Osteocyte (in vitro differentiated cells): ENCODE measurements at regions not wholly inside any gene's neighbourhood (a gene's known extent, or its start where the extent isn't known, plus 50 kb on each side); places are given as distances from the start of the nearest gene placed in this dataset.

ENCODE experiments used
- DNase-seq: peaks from one replicate; pipeline ENCODE4 v3.0.0; 2021; ENCODE audit warnings: mixed read lengths; ENCODE audit not compliant: unreplicated experiment; ENCODE audit errors: extremely low spot score
- H3K27ac Mint-ChIP-seq: one replicate; pipeline ENCODE4 v1.8.0; 2021; ENCODE audit warnings: mild to moderate bottlenecking, mixed read lengths; ENCODE audit not compliant: unreplicated experiment
- H3K27me3 Mint-ChIP-seq: one replicate; pipeline ENCODE4 v1.8.0; 2021; ENCODE audit warnings: mixed read lengths; ENCODE audit not compliant: unreplicated experiment
- H3K36me3 Mint-ChIP-seq: one replicate; pipeline ENCODE4 v1.8.0; 2021; ENCODE audit warnings: mixed read lengths; ENCODE audit not compliant: unreplicated experiment
- H3K4me1 Mint-ChIP-seq: one replicate; pipeline ENCODE4 v1.8.0; 2021; ENCODE audit warnings: mixed read lengths; ENCODE audit not compliant: unreplicated experiment
- H3K4me3 Mint-ChIP-seq: one replicate; pipeline ENCODE4 v1.8.0; 2021; ENCODE audit warnings: mild to moderate bottlenecking, moderate library complexity, mixed read lengths; ENCODE audit not compliant: unreplicated experiment
- H3K9me3 Mint-ChIP-seq: one replicate; pipeline ENCODE4 v1.8.0; 2021; ENCODE audit warnings: mixed read lengths; ENCODE audit not compliant: unreplicated experiment
- TF ChIP-seq, protein P1 (sequence below): fragments of 200-600 bp; sonication (generic); IDR thresholded peaks from 2 replicates; pipeline ENCODE4 v1.5.0; 2021; ENCODE audit warnings: antibody characterized with exemption, mild to moderate bottlenecking, moderate library complexity

DNA sequence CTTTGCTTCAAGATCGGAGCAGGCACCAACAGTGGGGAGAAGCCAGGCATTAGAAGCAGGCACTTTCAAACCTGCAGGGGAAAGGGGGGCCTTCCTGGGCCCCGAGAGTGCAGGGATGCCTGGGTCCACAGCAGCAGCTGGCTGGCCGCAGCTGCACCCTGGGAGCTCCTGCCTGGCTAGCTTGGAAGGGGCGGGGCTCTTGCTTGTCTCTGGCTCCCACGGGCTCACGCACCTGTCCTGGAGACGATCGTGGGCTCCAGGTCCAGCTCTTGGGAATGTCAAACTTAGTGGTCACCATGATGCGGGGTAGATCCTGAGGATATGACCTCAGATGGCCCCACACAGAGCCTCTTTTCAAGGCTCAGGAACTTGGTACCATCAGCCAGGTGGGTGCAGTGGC is 1673.2 kb downstream of the LRRC4C start:
- Mint-ChIP-seq H3K36me3 (no peaks in the 10 kb centered on the region), H3K9me3 (peaks cover 15% of the 10 kb centered on the region), H3K27ac (no peak overlapping the region), H3K27me3 (no peaks in the 10 kb centered on the region), H3K4me1 (no peaks in the 10 kb centered on the region), H3K4me3 (no peak overlapping the region)
- TF ChIP-seq, protein P1, sequence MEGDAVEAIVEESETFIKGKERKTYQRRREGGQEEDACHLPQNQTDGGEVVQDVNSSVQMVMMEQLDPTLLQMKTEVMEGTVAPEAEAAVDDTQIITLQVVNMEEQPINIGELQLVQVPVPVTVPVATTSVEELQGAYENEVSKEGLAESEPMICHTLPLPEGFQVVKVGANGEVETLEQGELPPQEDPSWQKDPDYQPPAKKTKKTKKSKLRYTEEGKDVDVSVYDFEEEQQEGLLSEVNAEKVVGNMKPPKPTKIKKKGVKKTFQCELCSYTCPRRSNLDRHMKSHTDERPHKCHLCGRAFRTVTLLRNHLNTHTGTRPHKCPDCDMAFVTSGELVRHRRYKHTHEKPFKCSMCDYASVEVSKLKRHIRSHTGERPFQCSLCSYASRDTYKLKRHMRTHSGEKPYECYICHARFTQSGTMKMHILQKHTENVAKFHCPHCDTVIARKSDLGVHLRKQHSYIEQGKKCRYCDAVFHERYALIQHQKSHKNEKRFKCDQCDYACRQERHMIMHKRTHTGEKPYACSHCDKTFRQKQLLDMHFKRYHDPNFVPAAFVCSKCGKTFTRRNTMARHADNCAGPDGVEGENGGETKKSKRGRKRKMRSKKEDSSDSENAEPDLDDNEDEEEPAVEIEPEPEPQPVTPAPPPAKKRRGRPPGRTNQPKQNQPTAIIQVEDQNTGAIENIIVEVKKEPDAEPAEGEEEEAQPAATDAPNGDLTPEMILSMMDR: no peak
- DNase-seq: no peak

DNA sequence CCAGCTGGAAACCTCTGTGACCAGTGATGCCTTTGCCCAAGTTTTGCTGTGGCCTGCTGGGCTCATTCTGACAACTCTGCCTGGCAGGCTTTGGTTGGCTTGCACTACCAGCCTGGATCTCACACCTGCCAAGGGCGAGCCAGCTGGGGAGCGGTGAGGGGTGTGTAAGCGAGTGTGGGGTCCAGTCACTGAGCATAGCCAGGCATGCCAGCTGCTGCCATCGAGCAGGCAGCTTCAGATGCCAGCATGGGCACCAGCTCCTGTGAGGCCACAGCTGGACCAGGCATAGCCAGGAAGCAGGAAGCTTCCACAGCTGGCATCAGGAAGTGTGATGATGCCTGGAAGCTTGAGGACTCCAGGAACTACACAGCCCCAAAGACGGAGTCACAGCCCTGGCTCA is 1674.6 kb downstream of the LRRC4C start:
- Mint-ChIP-seq H3K4me3 (no peak overlapping the region), H3K4me1 (no peaks in the 10 kb centered on the region), H3K9me3 (peaks cover 15% of the 10 kb centered on the region), H3K36me3 (no peaks in the 10 kb centered on the region), H3K27me3 (no peaks in the 10 kb centered on the region), H3K27ac (no peak overlapping the region)
- TF ChIP-seq, protein P1: no peak
- no peak for DNase-seq

DNA sequence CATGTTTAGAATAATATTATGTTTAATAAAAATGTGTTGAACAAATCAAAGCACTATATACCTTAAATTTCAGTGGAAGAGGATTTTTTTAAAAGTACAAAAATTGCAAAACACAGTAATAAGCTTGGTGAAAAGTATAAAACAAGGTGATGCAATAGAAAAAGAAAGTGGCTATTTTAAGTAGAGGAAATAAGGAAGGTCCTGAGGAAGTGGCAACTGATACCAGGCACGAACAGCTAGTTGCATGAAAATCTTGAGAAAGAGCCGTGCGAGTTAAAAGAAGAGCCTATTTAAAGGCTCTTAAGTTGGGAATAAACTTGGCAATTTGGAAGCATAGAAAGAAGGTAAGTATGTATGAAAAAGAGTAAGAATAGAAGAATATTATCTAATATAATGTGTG is 1679.3 kb downstream of the LRRC4C start:
- H3K4me1 Mint-ChIP-seq: no peaks in the 10 kb centered on the region
- peaks cover 15% of the 10 kb centered on the region for H3K9me3 Mint-ChIP-seq
- DNase-seq: no peak
- H3K27ac Mint-ChIP-seq: no peak overlapping the region
- H3K4me3 Mint-ChIP-seq: no peak overlapping the region
- no peaks in the 10 kb centered on the region for H3K36me3 Mint-ChIP-seq
- no peaks in the 10 kb centered on the region for H3K27me3 Mint-ChIP-seq
- TF ChIP-seq, protein P1: no peak

DNA sequence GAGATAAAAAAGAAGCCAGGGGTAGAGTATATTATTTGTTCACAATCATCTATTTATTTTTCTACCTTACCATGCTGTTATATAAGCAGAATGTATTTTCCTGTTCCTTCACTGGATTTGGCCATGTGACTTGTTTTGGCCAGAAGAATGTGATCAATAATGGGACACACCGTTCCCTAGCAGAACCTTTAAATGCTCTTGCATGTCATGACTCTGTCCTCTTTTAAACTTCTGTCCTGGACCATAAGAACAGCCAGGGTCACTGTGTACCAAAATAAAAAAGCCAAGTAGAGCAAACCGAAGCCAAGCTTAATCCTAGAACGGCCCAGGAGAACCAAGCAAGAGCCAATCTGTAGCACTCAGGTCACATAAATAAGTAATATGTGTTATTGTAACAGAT is 1682.4 kb downstream of the LRRC4C start:
- Mint-ChIP-seq H3K27me3 (no peaks in the 10 kb centered on the region), H3K4me1 (no peaks in the 10 kb centered on the region), H3K4me3 (no peak overlapping the region), H3K27ac (no peak overlapping the region), H3K36me3 (no peaks in the 10 kb centered on the region), H3K9me3 (peaks cover 5% of the 10 kb centered on the region)
- DNase-seq: no peak
- TF ChIP-seq, protein P1: no peak

DNA sequence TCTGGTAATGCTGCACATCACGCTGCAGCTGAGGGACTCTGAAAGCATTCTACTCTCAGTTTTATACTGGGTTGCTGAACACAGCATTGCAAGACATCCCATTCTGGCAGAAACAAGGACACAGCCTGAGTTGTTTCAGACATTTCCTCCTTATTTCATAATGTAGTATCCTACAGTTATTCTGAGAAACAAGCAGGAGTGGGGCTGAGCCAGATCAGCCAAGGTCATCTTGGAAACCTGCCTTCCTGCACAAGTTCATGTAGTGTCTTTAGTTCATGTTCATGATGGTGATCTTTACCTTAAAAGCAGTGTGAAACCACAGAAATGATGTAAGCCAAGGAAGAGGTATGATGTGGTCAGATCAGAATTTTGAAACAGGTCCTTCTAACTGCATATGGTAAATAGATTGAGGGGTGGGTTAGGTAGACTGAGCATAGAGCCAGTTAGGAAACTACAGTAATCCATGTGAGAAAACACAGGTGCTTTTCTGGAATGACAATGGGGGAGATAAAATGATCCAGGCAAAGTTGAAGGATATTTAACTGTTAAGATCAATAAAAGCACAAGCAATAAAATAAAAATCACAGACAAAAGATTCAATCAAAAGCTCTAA is 1686.8 kb downstream of the LRRC4C start:
- TF ChIP-seq, protein P1: no peak
- Mint-ChIP-seq H3K27ac (no peak overlapping the region), H3K27me3 (no peaks in the 10 kb centered on the region), H3K36me3 (no peaks in the 10 kb centered on the region), H3K4me1 (no peaks in the 10 kb centered on the region), H3K4me3 (no peak overlapping the region), H3K9me3 (peaks cover 24% of the 10 kb centered on the region)
- no peak for DNase-seq
